Endothelial cell of umbilical vein (primary cell): ENCODE measurements at regions not wholly inside any gene's neighbourhood (a gene's known extent, or its start where the extent isn't known, plus 50 kb on each side); places are given as distances from the start of the nearest gene placed in this dataset.

ENCODE experiments used
- BruUV-seq: library from RNA; stranded (reverse); fragments of 400-500 nt; replicated peaks from 2 replicates; lab custom pipeline; 2021; lab: Mats Ljungman, UMichigan
- CTCF ChIA-PET: fragments of 300-600, 350-600 bp; sonication (Branson Sonifier 250); formaldehyde crosslinking; loops from one replicate; lab custom pipeline; 2021; ENCODE audit warnings: antibody characterized with exemption, inconsistent platforms; lab: Charles Lee
- POLR2A ChIA-PET: fragments of 300-600, 350-600 bp; sonication (Branson Sonifier 250); formaldehyde crosslinking; loops from one replicate; lab custom pipeline; 2021; ENCODE audit warnings: antibody characterized with exemption, inconsistent platforms; lab: Charles Lee
- DNase-seq: peaks from one replicate; pipeline ENCODE4 v3.0.0-alpha.2; 2011; ENCODE audit warnings: low read depth, low spot score
- FAIRE-seq: peaks from 2 replicates; lab custom pipeline; 2011; peaks lifted over from hg19 to GRCh38; lab: Jason Lieb, UNC
- H2AFZ ChIP-seq: 2 replicates; pipeline ENCODE4 v1.6.0; 2012; ENCODE audit warnings: low read depth, low read length, control low read depth, inconsistent platforms
- H3K27ac ChIP-seq: 2 replicates; pipeline ENCODE4 v1.5.1; 2011; ENCODE audit warnings: low read depth, mild to moderate bottlenecking, control low read depth, low read length, moderate library complexity; ENCODE audit not compliant: insufficient read depth
- H3K27me3 ChIP-seq, 2 experiments: 2 replicates each; pipeline versions ENCODE4 v1.6.0 to v1.6.1; 2011; ENCODE audit warnings: low read length in 2 of 2, mixed read lengths in 1 of 2; ENCODE audit not compliant: control insufficient read depth in 2 of 2, insufficient read depth in 2 of 2
- H3K36me3 ChIP-seq, 2 experiments: 2 replicates in 1 of 2; 3 replicates in 1 of 2; pipeline ENCODE4 v1.5.1; 2011; ENCODE audit warnings: low read length in 2 of 2, mild to moderate bottlenecking in 1 of 2, moderate library complexity in 1 of 2; ENCODE audit not compliant: control insufficient read depth in 2 of 2, insufficient read depth in 2 of 2; ENCODE audit errors: extremely low read depth in 1 of 2
- H3K4me1 ChIP-seq: 3 replicates; pipeline ENCODE4 v1.5.1; 2011; ENCODE audit warnings: mild to moderate bottlenecking, low read length; ENCODE audit not compliant: control insufficient read depth, insufficient read depth; ENCODE audit errors: extremely low read depth
- H3K4me2 ChIP-seq: 2 replicates; pipeline ENCODE4 v1.6.1; 2011; ENCODE audit warnings: low read length, control low read depth, mixed read lengths; ENCODE audit not compliant: insufficient read depth
- H3K4me3 ChIP-seq, 3 experiments: fragments of 200-600 bp in 1 of 3; sonication (generic), shearing (Covaris generic) in 1 of 3; replicated peaks in 1 of 3; 2 replicates each; pipeline ENCODE4 v1.5.1; 2011 to 2016; ENCODE audit warnings: control low read depth in 3 of 3, low read length in 3 of 3, mild to moderate bottlenecking in 2 of 3, inconsistent platforms in 1 of 3, low read depth in 1 of 3, moderate library complexity in 1 of 3; ENCODE audit not compliant: insufficient read depth in 1 of 3
- H3K79me2 ChIP-seq: 2 replicates; pipeline ENCODE4 v1.6.0; 2012; ENCODE audit warnings: low read length, inconsistent platforms; ENCODE audit not compliant: control insufficient read depth, insufficient read depth
- H3K9ac ChIP-seq: replicated peaks from 2 replicates; pipeline ENCODE3; 2011; ENCODE audit warnings: low read length, control low read depth; ENCODE audit not compliant: insufficient read depth; ENCODE audit errors: extremely low read depth
- H3K9me1 ChIP-seq: replicated peaks from 3 replicates; pipeline ENCODE4 v1.6.0; 2011; ENCODE audit warnings: mild to moderate bottlenecking, low read length; ENCODE audit not compliant: control insufficient read depth, insufficient read depth; ENCODE audit errors: extremely low read depth
- H3K9me3 ChIP-seq: replicated peaks from 2 replicates; pipeline ENCODE4 v1.5.1; 2012; ENCODE audit warnings: low read length, inconsistent platforms; ENCODE audit not compliant: control insufficient read depth, insufficient read depth
- H4K20me1 ChIP-seq: replicated peaks from 2 replicates; pipeline ENCODE3; 2011; ENCODE audit warnings: mild to moderate bottlenecking, low read length; ENCODE audit not compliant: control insufficient read depth, insufficient read depth; ENCODE audit errors: extremely low read depth
- CTCF ChIP-seq, 2 donors: IDR thresholded peaks; 1 replicate in 1 of 2; 2 replicates in 1 of 2; pipeline ENCODE4 v1.5.1; 2011; ENCODE audit warnings: low read length in 2 of 2, mild to moderate bottlenecking in 2 of 2, moderate library complexity in 2 of 2, control low read depth in 1 of 2, inconsistent platforms in 1 of 2, low read depth in 1 of 2; ENCODE audit not compliant: insufficient read depth in 1 of 2; ENCODE audit errors: extremely low read depth in 1 of 2
- EZH2 ChIP-seq: IDR thresholded peaks from 2 replicates; pipeline ENCODE4 v1.6.1; 2012; ENCODE audit warnings: borderline replicate concordance, low read depth, mild to moderate bottlenecking, moderate library complexity, low read length, inconsistent platforms; ENCODE audit not compliant: severe bottlenecking
- FOS ChIP-seq: IDR thresholded peaks from 2 replicates; pipeline ENCODE4 v1.6.1; 2011; ENCODE audit warnings: mild to moderate bottlenecking, low read length, moderate library complexity, borderline replicate concordance; ENCODE audit not compliant: insufficient read depth
- GATA2 ChIP-seq: IDR thresholded peaks from 2 replicates; pipeline ENCODE4 v1.7.0; 2011; ENCODE audit warnings: low read depth, mild to moderate bottlenecking, moderate library complexity, mixed read lengths, low read length; ENCODE audit not compliant: insufficient read length, insufficient read depth
- JUN ChIP-seq: IDR thresholded peaks from 2 replicates; pipeline ENCODE4 v1.6.1; 2011; ENCODE audit warnings: borderline replicate concordance, low read depth; ENCODE audit not compliant: insufficient read length, insufficient read depth
- MAX ChIP-seq: IDR thresholded peaks from 2 replicates; pipeline ENCODE4 v1.6.1; 2011; ENCODE audit not compliant: insufficient read depth, insufficient read length
- MYC ChIP-seq: IDR thresholded peaks from one replicate; pipeline ENCODE4 v1.6.1; 2011; ENCODE audit warnings: mild to moderate bottlenecking, low read depth, low read length
- POLR2A ChIP-seq: IDR thresholded peaks from 2 replicates; pipeline ENCODE4 v1.6.1; 2012; ENCODE audit warnings: low read depth, mild to moderate bottlenecking, control low read depth, low read length
- POLR2AphosphoS5 ChIP-seq: IDR thresholded peaks from 2 replicates; pipeline ENCODE4 v1.6.1; 2012; ENCODE audit warnings: low read depth, mild to moderate bottlenecking, control low read depth, low read length, moderate library complexity; ENCODE audit not compliant: insufficient read depth
- dilution Hi-C: fragments of 300-500 bp; cut with MboI; formaldehyde crosslinking; loops from one replicate; pipeline ENCODE4 v1.15.0; 2019; ENCODE audit warnings: low sequenced_read_pairs; ENCODE audit not compliant: extremely low pct_ligation_motif_present
- intact Hi-C: fragments of 100-400 bp; cut with micrococcal nuclease; formaldehyde crosslinking; loops from one replicate; pipeline ENCODE4 v1.10.0; 2022

- H3K4me3 ChIP-seq, result no peak overlapping the region
- no peak overlapping the region for H2AFZ ChIP-seq
- H3K27ac ChIP-seq, result no peak overlapping the region
- ChIA-PET CTCF (no interaction called here), POLR2A (no interaction called here)
- H3K27me3 ChIP-seq, result no peaks in the 10 kb centered on the region
- DNase-seq, result no peak
- no peak overlapping the region for H3K4me2 ChIP-seq
- no peaks in the 10 kb centered on the region for H3K79me2 ChIP-seq
- TF ChIP-seq EZH2 (no peak), GATA2 (no peak), MYC (no peak), FOS (no peak), CTCF (IDR thresholded peaks at IDR 0.05; ENCODE audit: extremely low read depth in 1 of 2, insufficient read depth in 1 of 2, low read depth in 1 of 2, low read length in 2 of 2) (no peak), POLR2AphosphoS5 (no peak), POLR2A (no peak), MAX (no peak), JUN (no peak)
- H3K4me1 ChIP-seq, result no peaks in the 10 kb centered on the region
- no peaks in the 10 kb centered on the region for H3K36me3 ChIP-seq
- no peak for FAIRE-seq
- no peak overlapping the region for H3K9ac ChIP-seq
- no peaks in the 10 kb centered on the region for H3K9me3 ChIP-seq
- intact Hi-C loops, result no loop called here
- dilution Hi-C loops, result no loop called here
- H4K20me1 ChIP-seq, result no peaks in the 10 kb centered on the region
- H3K9me1 ChIP-seq, result no peaks in the 10 kb centered on the region
- no TSS peak for BruUV-seq
These were observed 273.0 kb upstream of the IRX1 start for GRCh38 chr5:3322642-3323041.
